ENCODE measurements at regions not wholly inside any gene's neighbourhood (a gene's known extent, or its start where the extent isn't known, plus 50 kb on each side); places are given as distances from the start of the nearest gene placed in this dataset.

DNA sequence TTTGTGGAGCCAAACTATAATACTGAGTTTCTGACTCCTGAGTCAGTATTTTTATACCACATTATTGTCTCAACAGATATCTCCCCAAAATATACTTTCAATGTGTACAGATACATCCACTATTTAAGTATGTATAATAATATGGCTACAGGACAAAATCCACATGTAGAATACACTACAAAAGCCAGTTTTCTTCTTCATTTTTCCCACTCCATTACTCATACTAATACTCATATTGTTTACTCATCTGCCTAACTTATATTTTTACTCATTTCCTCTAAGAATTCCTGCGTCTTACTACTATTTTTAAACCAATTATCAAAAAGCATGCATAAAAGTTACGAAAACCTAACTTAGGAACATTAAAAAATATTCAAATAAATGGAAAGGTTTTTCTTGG, 440.8 kb downstream of the ZNF385D start:
- TF ChIP-seq POLR2A (IDR thresholded peaks at IDR 0.05; ENCODE audit: borderline replicate concordance, extremely low read depth, insufficient read depth, insufficient read length) (no peak), CEBPB (IDR thresholded peaks at IDR 0.05; ENCODE audit: low read depth) (no peak), YY1 (IDR thresholded peaks at IDR 0.05; ENCODE audit: extremely low read depth, insufficient replicate concordance, low read depth, low read length) (no peak), TCF7L2 (IDR thresholded peaks at IDR 0.05; ENCODE audit: borderline replicate concordance, extremely low read depth, insufficient read depth, insufficient read length) (no peak), ZFX (IDR thresholded peaks at IDR 0.05) (no peak), ELF1 (IDR thresholded peaks at IDR 0.05; ENCODE audit: borderline replicate concordance, low read depth) (no peak), EZH2 (IDR thresholded peaks at IDR 0.05) (no peak), ZBTB33 (IDR thresholded peaks at IDR 0.05; ENCODE audit: extremely low read depth, insufficient replicate concordance, low read length) (no peak)
- TF ChIP-seq, protein P1, sequence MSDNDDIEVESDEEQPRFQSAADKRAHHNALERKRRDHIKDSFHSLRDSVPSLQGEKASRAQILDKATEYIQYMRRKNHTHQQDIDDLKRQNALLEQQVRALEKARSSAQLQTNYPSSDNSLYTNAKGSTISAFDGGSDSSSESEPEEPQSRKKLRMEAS (IDR thresholded peaks at IDR 0.05) = no peak
- TF ChIP-seq, protein P2, sequence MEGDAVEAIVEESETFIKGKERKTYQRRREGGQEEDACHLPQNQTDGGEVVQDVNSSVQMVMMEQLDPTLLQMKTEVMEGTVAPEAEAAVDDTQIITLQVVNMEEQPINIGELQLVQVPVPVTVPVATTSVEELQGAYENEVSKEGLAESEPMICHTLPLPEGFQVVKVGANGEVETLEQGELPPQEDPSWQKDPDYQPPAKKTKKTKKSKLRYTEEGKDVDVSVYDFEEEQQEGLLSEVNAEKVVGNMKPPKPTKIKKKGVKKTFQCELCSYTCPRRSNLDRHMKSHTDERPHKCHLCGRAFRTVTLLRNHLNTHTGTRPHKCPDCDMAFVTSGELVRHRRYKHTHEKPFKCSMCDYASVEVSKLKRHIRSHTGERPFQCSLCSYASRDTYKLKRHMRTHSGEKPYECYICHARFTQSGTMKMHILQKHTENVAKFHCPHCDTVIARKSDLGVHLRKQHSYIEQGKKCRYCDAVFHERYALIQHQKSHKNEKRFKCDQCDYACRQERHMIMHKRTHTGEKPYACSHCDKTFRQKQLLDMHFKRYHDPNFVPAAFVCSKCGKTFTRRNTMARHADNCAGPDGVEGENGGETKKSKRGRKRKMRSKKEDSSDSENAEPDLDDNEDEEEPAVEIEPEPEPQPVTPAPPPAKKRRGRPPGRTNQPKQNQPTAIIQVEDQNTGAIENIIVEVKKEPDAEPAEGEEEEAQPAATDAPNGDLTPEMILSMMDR (IDR thresholded peaks at IDR 0.05 in 2 of 3, conservative IDR thresholded peaks at IDR 0.05 in 1 of 3; ENCODE audit: borderline replicate concordance in 1 of 3, insufficient read depth in 1 of 3, low read depth in 2 of 3, low read length in 2 of 3) = no peak
- TF ChIP-seq, protein P3, sequence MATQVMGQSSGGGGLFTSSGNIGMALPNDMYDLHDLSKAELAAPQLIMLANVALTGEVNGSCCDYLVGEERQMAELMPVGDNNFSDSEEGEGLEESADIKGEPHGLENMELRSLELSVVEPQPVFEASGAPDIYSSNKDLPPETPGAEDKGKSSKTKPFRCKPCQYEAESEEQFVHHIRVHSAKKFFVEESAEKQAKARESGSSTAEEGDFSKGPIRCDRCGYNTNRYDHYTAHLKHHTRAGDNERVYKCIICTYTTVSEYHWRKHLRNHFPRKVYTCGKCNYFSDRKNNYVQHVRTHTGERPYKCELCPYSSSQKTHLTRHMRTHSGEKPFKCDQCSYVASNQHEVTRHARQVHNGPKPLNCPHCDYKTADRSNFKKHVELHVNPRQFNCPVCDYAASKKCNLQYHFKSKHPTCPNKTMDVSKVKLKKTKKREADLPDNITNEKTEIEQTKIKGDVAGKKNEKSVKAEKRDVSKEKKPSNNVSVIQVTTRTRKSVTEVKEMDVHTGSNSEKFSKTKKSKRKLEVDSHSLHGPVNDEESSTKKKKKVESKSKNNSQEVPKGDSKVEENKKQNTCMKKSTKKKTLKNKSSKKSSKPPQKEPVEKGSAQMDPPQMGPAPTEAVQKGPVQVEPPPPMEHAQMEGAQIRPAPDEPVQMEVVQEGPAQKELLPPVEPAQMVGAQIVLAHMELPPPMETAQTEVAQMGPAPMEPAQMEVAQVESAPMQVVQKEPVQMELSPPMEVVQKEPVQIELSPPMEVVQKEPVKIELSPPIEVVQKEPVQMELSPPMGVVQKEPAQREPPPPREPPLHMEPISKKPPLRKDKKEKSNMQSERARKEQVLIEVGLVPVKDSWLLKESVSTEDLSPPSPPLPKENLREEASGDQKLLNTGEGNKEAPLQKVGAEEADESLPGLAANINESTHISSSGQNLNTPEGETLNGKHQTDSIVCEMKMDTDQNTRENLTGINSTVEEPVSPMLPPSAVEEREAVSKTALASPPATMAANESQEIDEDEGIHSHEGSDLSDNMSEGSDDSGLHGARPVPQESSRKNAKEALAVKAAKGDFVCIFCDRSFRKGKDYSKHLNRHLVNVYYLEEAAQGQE (IDR thresholded peaks at IDR 0.05; ENCODE audit: low read depth) = no peak

Data from HCT116 (cell line).